ENCODE measurements at regions not wholly inside any gene's neighbourhood (a gene's known extent, or its start where the extent isn't known, plus 50 kb on each side); places are given as distances from the start of the nearest gene placed in this dataset.

- Histone ChIP-seq H2BK15ac (ENCODE audit: low read depth, poor library complexity, severe bottlenecking) (no peak overlapping the region), H3K23ac (ENCODE audit: low read length in 2 of 2) (no peak overlapping the region), H3K18ac (ENCODE audit: low read depth in 1 of 2, low read length in 2 of 2) (peak overlapping the region in 1 of 2 experiments; percentile 38), H2BK120ac (ENCODE audit: low read depth, low read length) (no peak overlapping the region), H3K79me1 (replicated peaks; ENCODE audit: low read length, poor library complexity, severe bottlenecking) (no peaks in the 10 kb centered on the region), H3K9ac (ENCODE audit: low read length) (no peak overlapping the region), H2AFZ (ENCODE audit: low read depth, low read length) (no peak overlapping the region), H3K36me3 (ENCODE audit: control insufficient read depth in 1 of 2, insufficient read depth in 2 of 2, low read depth in 1 of 2, low read length in 2 of 2) (no peaks in the 10 kb centered on the region), H2BK5ac (ENCODE audit: low read depth, low read length, poor library complexity, severe bottlenecking) (no peak overlapping the region), H3K4me3 (ENCODE audit: insufficient read depth in 1 of 2, low read depth in 1 of 2, low read length in 2 of 2) (no peak overlapping the region), H3K4me1 (ENCODE audit: control insufficient read depth, insufficient read depth, low read depth, low read length) (peaks cover 9% of the 10 kb centered on the region), H4K91ac (ENCODE audit: low read length) (no peak overlapping the region), H3K4ac (ENCODE audit: low read depth in 1 of 2, low read length in 2 of 2) (no peak overlapping the region), H2AK5ac (ENCODE audit: low read length, severe bottlenecking) (no peak overlapping the region), H3K9me3 (ENCODE audit: control insufficient read depth, low read length) (no peaks in the 10 kb centered on the region), H3K4me2 (ENCODE audit: low read length, poor library complexity, severe bottlenecking) (no peak overlapping the region), H2BK12ac (ENCODE audit: low read length in 2 of 2) (no peak overlapping the region), H3K27me3 (ENCODE audit: control insufficient read depth in 1 of 2, insufficient read depth in 1 of 2, low read length in 2 of 2) (peaks cover 0 to 6% of the 10 kb centered on the region in 2 experiments), H3K14ac (ENCODE audit: low read length in 2 of 2) (no peak overlapping the region), H3K27ac (ENCODE audit: low read length, poor library complexity, severe bottlenecking) (no peak overlapping the region), H4K8ac (ENCODE audit: low read length) (peak overlapping the region; percentile 36)
- peak; percentile 1 for DNase-seq
- WGBS: 71% methylated on average over 11 of the region's 11 CpGs
These were observed 173.1 kb downstream of the ICOS start for GRCh38 chr2:204109681-204110080.

- Histone ChIP-seq H3K9me3 (ENCODE audit: control insufficient read depth, low read length) (no peaks in the 10 kb centered on the region), H2BK5ac (ENCODE audit: low read depth, low read length, poor library complexity, severe bottlenecking) (no peak overlapping the region), H4K91ac (ENCODE audit: low read length) (peak overlapping the region; percentile 75), H2BK12ac (ENCODE audit: low read length in 2 of 2) (peak overlapping the region in 1 of 2 experiments; percentile 56), H2BK15ac (ENCODE audit: low read depth, poor library complexity, severe bottlenecking) (no peak overlapping the region), H3K18ac (ENCODE audit: low read depth in 1 of 2, low read length in 2 of 2) (peak overlapping the region in 1 of 2 experiments; percentile 21), H3K14ac (ENCODE audit: low read length in 2 of 2) (peak overlapping the region in 1 of 2 experiments; percentile 72), H3K4me1 (ENCODE audit: control insufficient read depth, insufficient read depth, low read depth, low read length) (peaks cover 9% of the 10 kb centered on the region), H3K4me3 (ENCODE audit: insufficient read depth in 1 of 2, low read depth in 1 of 2, low read length in 2 of 2) (peak overlapping the region in 1 of 2 experiments; percentile 44), H2AK5ac (ENCODE audit: low read length, severe bottlenecking) (no peak overlapping the region), H4K8ac (ENCODE audit: low read length) (peak overlapping the region; percentile 13), H3K27me3 (ENCODE audit: control insufficient read depth in 1 of 2, insufficient read depth in 1 of 2, low read length in 2 of 2) (peaks cover 0 to 6% of the 10 kb centered on the region in 2 experiments), H2AFZ (ENCODE audit: low read depth, low read length) (no peak overlapping the region), H3K4me2 (ENCODE audit: low read length, poor library complexity, severe bottlenecking) (peak overlapping the region; percentile 38), H3K36me3 (ENCODE audit: control insufficient read depth in 1 of 2, insufficient read depth in 2 of 2, low read depth in 1 of 2, low read length in 2 of 2) (no peaks in the 10 kb centered on the region), H3K27ac (ENCODE audit: low read length, poor library complexity, severe bottlenecking) (peak overlapping the region; percentile 45), H3K23ac (ENCODE audit: low read length in 2 of 2) (no peak overlapping the region), H3K79me1 (replicated peaks; ENCODE audit: low read length, poor library complexity, severe bottlenecking) (no peaks in the 10 kb centered on the region), H3K4ac (ENCODE audit: low read depth in 1 of 2, low read length in 2 of 2) (no peak overlapping the region), H3K9ac (ENCODE audit: low read length) (peak overlapping the region; percentile 62), H2BK120ac (ENCODE audit: low read depth, low read length) (no peak overlapping the region)
- DNase-seq: peak; percentile 25
- 39% methylated on average over 8 of the region's 8 CpGs for WGBS
These were observed 173.8 kb downstream of the ICOS start for GRCh38 chr2:204110338-204110741.

GRCh38 chr2:204110751-204111516, 174.4 kb downstream of the ICOS start:
- DNase-seq: peak; percentile 3
- peak overlapping the region; percentile 45 for H3K27ac ChIP-seq (ENCODE audit: low read length, poor library complexity, severe bottlenecking)
- H2BK5ac ChIP-seq (ENCODE audit: low read depth, low read length, poor library complexity, severe bottlenecking): no peak overlapping the region
- peaks cover 0 to 6% of the 10 kb centered on the region in 2 experiments for H3K27me3 ChIP-seq (ENCODE audit: control insufficient read depth in 1 of 2, insufficient read depth in 1 of 2, low read length in 2 of 2)
- no peaks in the 10 kb centered on the region for H3K9me3 ChIP-seq (ENCODE audit: control insufficient read depth, low read length)
- no peaks in the 10 kb centered on the region for H3K79me1 ChIP-seq (replicated peaks; ENCODE audit: low read length, poor library complexity, severe bottlenecking)
- no peak overlapping the region for H2BK12ac ChIP-seq (ENCODE audit: low read length in 2 of 2)
- peak overlapping the region; percentile 38 for H3K4me2 ChIP-seq (ENCODE audit: low read length, poor library complexity, severe bottlenecking)
- no peak overlapping the region for H3K4ac ChIP-seq (ENCODE audit: low read depth in 1 of 2, low read length in 2 of 2)
- H4K91ac ChIP-seq (ENCODE audit: low read length): no peak overlapping the region
- peak overlapping the region in 1 of 2 experiments; percentile 44 for H3K4me3 ChIP-seq (ENCODE audit: insufficient read depth in 1 of 2, low read depth in 1 of 2, low read length in 2 of 2)
- H3K14ac ChIP-seq (ENCODE audit: low read length in 2 of 2): peak overlapping the region in 1 of 2 experiments; percentile 72
- H2BK120ac ChIP-seq (ENCODE audit: low read depth, low read length): no peak overlapping the region
- H2BK15ac ChIP-seq (ENCODE audit: low read depth, poor library complexity, severe bottlenecking): no peak overlapping the region
- peaks cover 9% of the 10 kb centered on the region for H3K4me1 ChIP-seq (ENCODE audit: control insufficient read depth, insufficient read depth, low read depth, low read length)
- H2AK5ac ChIP-seq (ENCODE audit: low read length, severe bottlenecking): no peak overlapping the region
- H3K36me3 ChIP-seq (ENCODE audit: control insufficient read depth in 1 of 2, insufficient read depth in 2 of 2, low read depth in 1 of 2, low read length in 2 of 2): no peaks in the 10 kb centered on the region
- peak overlapping the region in 1 of 2 experiments; percentile 21 for H3K18ac ChIP-seq (ENCODE audit: low read depth in 1 of 2, low read length in 2 of 2)
- no peak overlapping the region for H3K23ac ChIP-seq (ENCODE audit: low read length in 2 of 2)
- 60% methylated on average over 2 of the region's 5 CpGs for WGBS
- peak overlapping the region; percentile 13 for H4K8ac ChIP-seq (ENCODE audit: low read length)
- H3K9ac ChIP-seq (ENCODE audit: low read length): peak overlapping the region; percentile 62
- H2AFZ ChIP-seq (ENCODE audit: low read depth, low read length): no peak overlapping the region

GRCh38 chr2:204112084-204112770, 175.7 kb downstream of the ICOS start:
- Histone ChIP-seq H3K27me3 (ENCODE audit: control insufficient read depth in 1 of 2, insufficient read depth in 1 of 2, low read length in 2 of 2) (peaks cover 0 to 6% of the 10 kb centered on the region in 2 experiments), H3K18ac (ENCODE audit: low read depth in 1 of 2, low read length in 2 of 2) (no peak overlapping the region), H3K79me1 (replicated peaks; ENCODE audit: low read length, poor library complexity, severe bottlenecking) (no peaks in the 10 kb centered on the region), H3K9ac (ENCODE audit: low read length) (no peak overlapping the region), H2AK5ac (ENCODE audit: low read length, severe bottlenecking) (no peak overlapping the region), H2AFZ (ENCODE audit: low read depth, low read length) (no peak overlapping the region), H2BK12ac (ENCODE audit: low read length in 2 of 2) (no peak overlapping the region), H2BK120ac (ENCODE audit: low read depth, low read length) (no peak overlapping the region), H2BK15ac (ENCODE audit: low read depth, poor library complexity, severe bottlenecking) (no peak overlapping the region), H3K27ac (ENCODE audit: low read length, poor library complexity, severe bottlenecking) (no peak overlapping the region), H3K9me3 (ENCODE audit: control insufficient read depth, low read length) (no peaks in the 10 kb centered on the region), H4K91ac (ENCODE audit: low read length) (no peak overlapping the region), H3K14ac (ENCODE audit: low read length in 2 of 2) (no peak overlapping the region), H3K4ac (ENCODE audit: low read depth in 1 of 2, low read length in 2 of 2) (no peak overlapping the region), H4K8ac (ENCODE audit: low read length) (no peak overlapping the region), H3K36me3 (ENCODE audit: control insufficient read depth in 1 of 2, insufficient read depth in 2 of 2, low read depth in 1 of 2, low read length in 2 of 2) (no peaks in the 10 kb centered on the region), H3K4me1 (ENCODE audit: control insufficient read depth, insufficient read depth, low read depth, low read length) (peaks cover 9% of the 10 kb centered on the region), H2BK5ac (ENCODE audit: low read depth, low read length, poor library complexity, severe bottlenecking) (no peak overlapping the region), H3K23ac (ENCODE audit: low read length in 2 of 2) (no peak overlapping the region), H3K4me2 (ENCODE audit: low read length, poor library complexity, severe bottlenecking) (no peak overlapping the region), H3K4me3 (ENCODE audit: insufficient read depth in 1 of 2, low read depth in 1 of 2, low read length in 2 of 2) (no peak overlapping the region)
- 85% methylated on average over 6 of the region's 6 CpGs for WGBS
- no peak for DNase-seq

Measured in mesenchymal stem cell (in vitro differentiated cells and primary cell).